Ovary (tissue), 7 donors: ENCODE measurements at regions not wholly inside any gene's neighbourhood (a gene's known extent, or its start where the extent isn't known, plus 50 kb on each side); places are given as distances from the start of the nearest gene placed in this dataset.

Experiments used
- DNase-seq, 5 donors: peaks; one replicate each; pipeline ENCODE4 v3.0.0-alpha.2; 2019 to 2020
- H3K27ac ChIP-seq, 2 donors: fragments of 200-600 bp; one replicate each; pipeline versions ENCODE4 v1.5.1 to v1.8.0; 2019 to 2022
- H3K27me3 ChIP-seq: fragments of 200-600 bp; one replicate; pipeline ENCODE4 v1.8.0; 2022
- H3K36me3 ChIP-seq: fragments of 200-600 bp; sonication (generic); one replicate; pipeline ENCODE4 v1.5.1; 2019
- H3K4me1 ChIP-seq: one replicate; pipeline ENCODE4 v1.8.1; 2013; ENCODE audit warnings: mild to moderate bottlenecking, moderate library complexity; ENCODE audit not compliant: insufficient read depth
- H3K4me3 ChIP-seq: fragments of 200-600 bp; sonication (generic); one replicate; pipeline ENCODE4 v1.5.1; 2017
- H3K9me3 ChIP-seq, 2 donors: fragments of 200-600 bp in 1 of 2; sonication (generic) in 1 of 2; one replicate each; pipeline versions ENCODE4 v1.5.1 to v1.8.1; 2013 to 2019; ENCODE audit warnings: mild to moderate bottlenecking in 1 of 2, moderate library complexity in 1 of 2
- CTCF ChIP-seq, 3 donors: fragments of 450-650 bp in 2 of 3; fragments of 200-600 bp in 1 of 3; IDR thresholded peaks; one replicate each; pipeline versions ENCODE4 v1.5.1 to v1.8.0; 2016 to 2022; ENCODE audit warnings: antibody characterized with exemption in 3 of 3, mild to moderate bottlenecking in 1 of 3
- EP300 ChIP-seq: sonication (generic); formaldehyde crosslinking; IDR thresholded peaks from one replicate; pipeline ENCODE4 v1.6.1; 2017; ENCODE audit warnings: antibody characterized with exemption
- POLR2A ChIP-seq: fragments of 450-650 bp; IDR thresholded peaks from one replicate; pipeline ENCODE4 v1.6.1; 2017; ENCODE audit warnings: antibody characterized with exemption, mild to moderate bottlenecking, moderate library complexity
- WGBS, 3 donors: extraction: QIAGEN DNeasy Blood & Tissue Kit in 1 of 3; methylation state at CpG; one replicate each; pipeline versions ENCODE4 v1.1.5 to v1.1.7; 2013 to 2017; 5-methylcytosine and 5-hydroxymethylcytosine counted together
- intact Hi-C, 4 donors: fragments of 100-400 bp; cut with DNase I; formaldehyde crosslinking; loops; one replicate each; pipeline versions ENCODE4 v1.11.0 to v1.15.1; 2022 to 2023
- donor health status: DM: no; HTN: no; CAD: no; lungs with moderate emphysema.
- donor health status: DM: no; HTN: no; CAD: no.
- donor health status: Bipolar disorder and iron deficiency.
- donor health status: DM: no; HTN: no; CAD: no.
- donor health status: DM: yes; HTN: yes; CAD: no.

- 21 to 26% (median 24%) methylated on average over 22 of the region's 22 CpGs for WGBS, 3 donors
- Histone ChIP-seq H3K27ac (peak overlapping the region in 1 of 2 donors; percentile 9), H3K4me3 (no peak overlapping the region), H3K9me3 (no peaks in the 10 kb centered on the region), H3K27me3 (no peaks in the 10 kb centered on the region), H3K36me3 (no peaks in the 10 kb centered on the region), H3K4me1 (peaks cover 10% of the 10 kb centered on the region)
- intact Hi-C loops, result loop anchor here in 3 of 4 donors (1.0 to 10.0 kb wide), 5 partner anchors 161 to 541 kb away; partner anchors contain the start of gene SPSB1 (in 1 of the 3)
- DNase-seq, result peak; percentile 80 to 90 (median 86)
- peak; percentile 49 to 88 (median 80) for TF ChIP-seq CTCF (IDR thresholded peaks at IDR 0.05)
- TF ChIP-seq POLR2A, result no peak
These were observed 83.6 kb upstream of the SLC25A33 start for GRCh38 chr1:9455487-9456234.

GRCh38 chr1:9456833-9457232 lies 82.4 kb upstream of the SLC25A33 start:
- H3K36me3 ChIP-seq, result no peaks in the 10 kb centered on the region
- H3K9me3 ChIP-seq, result no peaks in the 10 kb centered on the region
- TF ChIP-seq EP300, result no peak
- TF ChIP-seq CTCF (IDR thresholded peaks at IDR 0.05), result no peak
- TF ChIP-seq POLR2A, result no peak
- no peaks in the 10 kb centered on the region for H3K27me3 ChIP-seq
- H3K4me3 ChIP-seq, result no peak overlapping the region
- 94 to 98% (median 96%) methylated on average over 4 of the region's 4 CpGs for WGBS, 3 donors
- no peak for DNase-seq
- H3K4me1 ChIP-seq, result peaks cover 10% of the 10 kb centered on the region
- intact Hi-C loops, result loop anchor here in 3 of 4 donors (5.0 to 10.0 kb wide), 4 partner anchors 162 to 542 kb away; partner anchors contain the start of gene SPSB1 (in 1 of the 3)
- H3K27ac ChIP-seq, result no peak overlapping the region

- H3K27me3 ChIP-seq, result no peaks in the 10 kb centered on the region
- TF ChIP-seq EP300 (no peak), POLR2A (no peak), CTCF (IDR thresholded peaks at IDR 0.05) (no peak)
- H3K4me3 ChIP-seq, result no peak overlapping the region
- H3K36me3 ChIP-seq, result no peaks in the 10 kb centered on the region
- DNase-seq, result no peak
- H3K4me1 ChIP-seq, result peaks cover 3% of the 10 kb centered on the region
- 58 to 68% (median 62%) methylated on average over 10 of the region's 10 CpGs for WGBS, 3 donors
- intact Hi-C loops, result loop anchor here in 3 of 4 donors (5.0 to 10.0 kb wide), 4 partner anchors 165 to 545 kb away; partner anchors contain the start of gene SPSB1 (in 1 of the 3)
- H3K27ac ChIP-seq, result no peak overlapping the region
- H3K9me3 ChIP-seq, result no peaks in the 10 kb centered on the region
These were observed 79.4 kb upstream of the SLC25A33 start for GRCh38 chr1:9459816-9460407.

GRCh38 chr1:9465640-9466039 lies 73.6 kb upstream of the SLC25A33 start:
- H3K4me1 ChIP-seq, result peaks cover 4% of the 10 kb centered on the region
- H3K9me3 ChIP-seq, result no peaks in the 10 kb centered on the region
- DNase-seq, result no peak
- no peak overlapping the region for H3K4me3 ChIP-seq
- TF ChIP-seq CTCF (IDR thresholded peaks at IDR 0.05), result no peak
- no peak for TF ChIP-seq EP300
- no peak for TF ChIP-seq POLR2A
- no peaks in the 10 kb centered on the region for H3K27me3 ChIP-seq
- no peaks in the 10 kb centered on the region for H3K36me3 ChIP-seq
- H3K27ac ChIP-seq, result no peak overlapping the region
- intact Hi-C loops, result no loop called here
- 79 to 82% (median 81%) methylated on average over 9 of the region's 9 CpGs for whole genome bisulfite sequencing, 3 donors
